MM.1S (cell line): ENCODE measurements at regions not wholly inside any gene's neighbourhood (a gene's known extent, or its start where the extent isn't known, plus 50 kb on each side); places are given as distances from the start of the nearest gene placed in this dataset.

Source experiments
- CTCF ChIP-seq: fragments of 300-600 bp; sonication (generic); IDR thresholded peaks from 2 replicates; pipeline ENCODE4 v1.5.1; 2016; ENCODE audit warnings: antibody characterized with exemption, low read length, mixed read lengths
- EZH2 ChIP-seq: fragments of 300-600 bp; sonication (generic); optimal IDR thresholded peaks from 2 replicates; pipeline ENCODE3; 2017; ENCODE audit warnings: low read depth, mild to moderate bottlenecking, antibody characterized with exemption, low read length, mixed read lengths
- EZH2phosphoT487 ChIP-seq: fragments of 300-600 bp; sonication (generic); IDR thresholded peaks from 2 replicates; pipeline ENCODE4 v1.6.1; 2018; ENCODE audit warnings: antibody characterized with exemption, low read length

DNA sequence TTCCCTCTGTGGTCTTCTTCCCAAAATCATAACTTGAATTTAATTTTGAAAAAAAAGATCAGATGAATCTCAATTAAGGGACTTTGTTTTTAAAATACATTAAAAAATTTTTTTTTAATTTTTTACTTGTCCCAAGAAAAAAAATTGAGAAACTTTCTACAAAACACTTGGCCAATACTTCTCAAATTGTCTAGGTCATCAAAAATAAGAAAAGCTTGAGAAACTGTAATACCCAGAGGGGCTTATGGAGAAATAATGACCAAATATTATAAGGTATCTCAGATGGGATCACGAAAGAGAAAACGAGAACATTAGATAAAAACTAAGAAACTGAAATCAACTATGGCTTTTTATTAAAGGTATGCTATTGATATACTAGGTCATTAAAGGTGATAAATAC, 835.0 kb downstream of the GATA3 start:
- no peak for TF ChIP-seq CTCF
- TF ChIP-seq EZH2: no peak
- no peak for TF ChIP-seq EZH2phosphoT487
